D721Med (cell line): ENCODE measurements at regions not wholly inside any gene's neighbourhood (a gene's known extent, or its start where the extent isn't known, plus 50 kb on each side); places are given as distances from the start of the nearest gene placed in this dataset.

Source experiments
- DNase-seq: peaks from one replicate; pipeline ENCODE4 v3.0.0; 2011; ENCODE audit warnings: low spot score; ENCODE audit not compliant: insufficient read length
- FAIRE-seq: peaks from 2 replicates; lab custom pipeline; 2011; peaks lifted over from hg19 to GRCh38; lab: Jason Lieb, UNC
- TF ChIP-seq, protein P1 (sequence below): IDR thresholded peaks from 2 replicates; pipeline ENCODE4 v1.5.1; 2012; ENCODE audit warnings: mild to moderate bottlenecking, control low read depth; ENCODE audit not compliant: insufficient read depth; ENCODE audit errors: missing control alignments

- FAIRE-seq (no peak), DNase-seq (no peak)
- TF ChIP-seq, protein P1, sequence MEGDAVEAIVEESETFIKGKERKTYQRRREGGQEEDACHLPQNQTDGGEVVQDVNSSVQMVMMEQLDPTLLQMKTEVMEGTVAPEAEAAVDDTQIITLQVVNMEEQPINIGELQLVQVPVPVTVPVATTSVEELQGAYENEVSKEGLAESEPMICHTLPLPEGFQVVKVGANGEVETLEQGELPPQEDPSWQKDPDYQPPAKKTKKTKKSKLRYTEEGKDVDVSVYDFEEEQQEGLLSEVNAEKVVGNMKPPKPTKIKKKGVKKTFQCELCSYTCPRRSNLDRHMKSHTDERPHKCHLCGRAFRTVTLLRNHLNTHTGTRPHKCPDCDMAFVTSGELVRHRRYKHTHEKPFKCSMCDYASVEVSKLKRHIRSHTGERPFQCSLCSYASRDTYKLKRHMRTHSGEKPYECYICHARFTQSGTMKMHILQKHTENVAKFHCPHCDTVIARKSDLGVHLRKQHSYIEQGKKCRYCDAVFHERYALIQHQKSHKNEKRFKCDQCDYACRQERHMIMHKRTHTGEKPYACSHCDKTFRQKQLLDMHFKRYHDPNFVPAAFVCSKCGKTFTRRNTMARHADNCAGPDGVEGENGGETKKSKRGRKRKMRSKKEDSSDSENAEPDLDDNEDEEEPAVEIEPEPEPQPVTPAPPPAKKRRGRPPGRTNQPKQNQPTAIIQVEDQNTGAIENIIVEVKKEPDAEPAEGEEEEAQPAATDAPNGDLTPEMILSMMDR = no peak
Observed at GRCh38 chr4:24644983-24645764, 60.8 kb upstream of the DHX15 start.

GRCh38 chr4:24645765-24646550 lies 61.6 kb upstream of the DHX15 start:
- DNase-seq = no peak
- no peak for FAIRE-seq
- TF ChIP-seq, protein P1 = no peak

DNA sequence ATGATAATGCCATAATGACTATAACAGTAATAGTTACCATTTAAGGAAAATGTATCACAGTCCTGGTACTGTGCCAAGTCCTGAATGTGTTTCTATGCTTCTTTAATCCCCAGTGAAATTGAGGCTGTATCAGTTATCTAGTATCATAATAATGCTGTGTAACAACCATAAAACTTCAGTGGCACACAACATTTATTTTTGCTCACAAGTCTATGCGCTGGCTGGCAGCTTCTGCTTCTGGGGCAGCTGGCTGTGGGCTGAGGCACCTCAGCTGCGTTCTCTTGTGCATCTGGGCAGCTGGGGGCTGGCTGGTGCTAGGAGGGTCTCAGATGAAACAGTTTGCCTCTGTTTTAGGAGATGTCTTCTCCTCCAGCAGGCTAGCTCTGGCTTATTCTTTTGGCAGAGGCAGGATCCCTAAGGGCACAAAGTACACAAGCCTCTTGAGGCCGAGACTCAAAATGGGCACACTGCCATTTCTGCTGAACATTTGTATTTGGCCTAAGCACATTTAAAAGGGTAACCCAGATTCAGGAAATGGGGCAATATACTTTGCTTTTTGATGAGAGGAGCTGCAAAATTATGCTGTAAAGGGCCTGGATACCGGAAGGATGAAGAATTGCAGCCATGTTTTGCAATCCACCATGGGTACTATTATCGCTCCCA lies 62.6 kb upstream of the DHX15 start:
- TF ChIP-seq, protein P1 = no peak
- FAIRE-seq = no peak
- no peak for DNase-seq

GRCh38 chr4:24650849-24651640 lies 66.7 kb upstream of the DHX15 start:
- FAIRE-seq (no peak), DNase-seq (no peak)
- TF ChIP-seq, protein P1 = no peak

DNA sequence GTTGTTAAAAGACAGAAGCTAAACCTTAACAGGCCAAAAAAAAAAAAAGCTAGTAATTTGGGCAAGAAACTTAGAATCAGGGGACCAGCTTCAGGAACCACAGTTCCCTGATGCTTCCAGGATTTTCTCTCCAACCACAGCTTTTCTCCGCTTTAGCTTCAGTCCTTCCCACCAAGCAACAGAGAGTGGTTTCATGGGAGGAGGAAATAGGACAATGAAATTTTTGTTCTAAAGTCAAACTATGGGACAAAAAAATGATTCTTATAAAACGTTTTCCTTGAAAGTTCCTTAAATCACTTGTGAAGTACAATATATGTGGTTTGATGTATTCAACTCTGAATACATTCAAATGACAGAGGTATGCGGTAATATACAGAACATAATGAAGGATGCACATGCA lies 71.0 kb upstream of the DHX15 start:
- no peak for FAIRE-seq

DNA sequence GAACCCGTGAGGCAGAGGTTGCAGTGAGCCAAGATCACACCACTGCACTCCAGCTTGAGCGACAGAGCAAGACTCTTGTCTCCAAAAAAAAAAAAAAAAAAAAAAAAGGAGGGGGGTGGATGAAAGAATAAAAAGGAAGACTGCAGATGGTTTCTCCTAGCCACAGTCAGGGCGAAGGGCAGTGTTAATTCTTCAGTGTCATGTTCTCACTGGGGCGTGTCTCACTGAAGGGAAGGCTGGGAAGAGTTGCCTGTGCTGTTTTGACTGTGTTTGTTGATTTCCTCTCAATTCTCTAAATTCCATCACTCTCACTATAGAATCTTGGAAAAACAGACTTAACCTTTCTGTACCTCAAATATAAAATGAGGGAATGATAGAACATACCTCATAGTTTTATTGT lies 71.6 kb upstream of the DHX15 start:
- TF ChIP-seq, protein P1 = no peak
- FAIRE-seq = no peak
- DNase-seq = no peak

More for the DNA sequence above, 71.0 kb upstream of the DHX15 start:
- TF ChIP-seq, protein P1 = no peak
- no peak for DNase-seq
